22Rv1 (cell line): ENCODE measurements at regions not wholly inside any gene's neighbourhood (a gene's known extent, or its start where the extent isn't known, plus 50 kb on each side); places are given as distances from the start of the nearest gene placed in this dataset.

ENCODE experiments used
- H3K27ac ChIP-seq: fragments of 450-650 bp; 2 replicates; pipeline ENCODE4 v1.5.1; 2017
- CTCF ChIP-seq: fragments of 450-650 bp; IDR thresholded peaks from 2 replicates; pipeline ENCODE4 v1.5.1; 2017; ENCODE audit warnings: mild to moderate bottlenecking
- ZFX ChIP-seq: fragments of 450-650 bp; IDR thresholded peaks from 2 replicates; pipeline ENCODE4 v1.6.1; 2017; ENCODE audit warnings: antibody characterized with exemption, borderline replicate concordance

DNA sequence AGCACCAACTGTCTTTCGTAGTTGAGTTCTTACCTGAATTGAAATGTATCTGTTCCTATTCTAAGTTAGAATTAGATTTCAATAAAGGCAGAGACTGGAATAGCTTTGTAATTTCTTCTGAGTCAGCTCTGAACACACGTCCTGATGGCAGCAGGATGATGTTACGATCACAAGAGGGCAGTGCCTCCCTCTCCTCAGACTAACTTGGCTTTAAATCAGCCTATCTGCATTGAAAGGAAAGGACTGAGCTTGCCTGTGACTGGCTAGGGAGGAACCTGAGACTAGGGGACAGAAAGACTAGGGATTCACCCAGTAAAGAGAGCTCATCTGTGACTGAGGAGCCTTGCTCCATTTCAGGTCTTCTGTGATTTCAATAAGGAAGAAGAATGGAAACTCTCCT is 323.7 kb upstream of the OR4E1 start:
- H3K27ac ChIP-seq = no peak overlapping the region
- TF ChIP-seq CTCF = peak; percentile 49
- TF ChIP-seq ZFX = no peak

GRCh38 chr14:21995332-21995731 is 321.7 kb upstream of the OR4E1 start:
- H3K27ac ChIP-seq = no peak overlapping the region
- TF ChIP-seq ZFX (no peak), CTCF (no peak)

GRCh38 chr14:21993837-21994236 is 320.2 kb upstream of the OR4E1 start:
- H3K27ac ChIP-seq = no peak overlapping the region
- TF ChIP-seq ZFX (no peak), CTCF (no peak)

GRCh38 chr14:21993070-21993469 is 319.5 kb upstream of the OR4E1 start:
- no peak overlapping the region for H3K27ac ChIP-seq
- no peak for TF ChIP-seq CTCF
- TF ChIP-seq ZFX = no peak

GRCh38 chr14:21991130-21991529 is 317.5 kb upstream of the OR4E1 start:
- no peak for TF ChIP-seq ZFX
- no peak for TF ChIP-seq CTCF
- H3K27ac ChIP-seq = no peak overlapping the region

DNA sequence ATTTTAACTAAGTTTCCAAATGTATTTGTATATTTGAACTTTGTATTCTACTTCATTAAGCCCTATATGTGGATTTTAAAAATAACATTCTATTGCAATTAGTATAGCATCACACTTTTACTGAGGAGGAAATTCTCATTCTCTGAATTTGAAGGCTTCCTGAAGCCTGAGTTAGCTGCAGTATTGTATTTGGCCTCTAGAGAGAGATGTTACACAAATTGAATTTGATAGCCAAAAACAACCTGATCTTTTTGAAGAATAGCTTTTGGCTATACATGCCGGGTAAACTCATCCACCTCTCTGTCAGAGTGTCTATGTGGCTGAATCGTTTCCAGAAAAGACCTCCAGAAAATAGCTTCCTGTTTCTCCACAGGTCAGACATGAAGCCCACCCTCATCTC is 316.5 kb upstream of the OR4E1 start:
- no peak for TF ChIP-seq ZFX
- peak; percentile 46 for TF ChIP-seq CTCF

GRCh38 chr14:21989090-21989489 is 315.5 kb upstream of the OR4E1 start:
- no peak overlapping the region for H3K27ac ChIP-seq
- TF ChIP-seq CTCF (no peak), ZFX (no peak)

More for the DNA sequence above, 316.5 kb upstream of the OR4E1 start:
- no peak overlapping the region for H3K27ac ChIP-seq
